ENCODE measurements at regions not wholly inside any gene's neighbourhood (a gene's known extent, or its start where the extent isn't known, plus 50 kb on each side); places are given as distances from the start of the nearest gene placed in this dataset.
"Not testable (repeated sequence)": the region's sequence is repeated elsewhere in the genome, so short reads cannot be mapped to it uniquely, and the experiment has no call there.

GRCh38 chr2:130283341-130283869, 59.3 kb upstream of the IMP4 start:
- TF ChIP-seq CTCF (IDR thresholded peaks at IDR 0.05; ENCODE audit: control extremely low read depth in 1 of 3, insufficient read depth in 1 of 3, low read depth in 1 of 3, low read length in 3 of 3); CHD2 (IDR thresholded peaks at IDR 0.05; ENCODE audit: low read length); SIRT6 (IDR thresholded peaks at IDR 0.05; ENCODE audit: low read length); CEBPB (IDR thresholded peaks at IDR 0.05; ENCODE audit: low read depth, low read length); MAX (IDR thresholded peaks at IDR 0.05); MAFK (IDR thresholded peaks at IDR 0.05; ENCODE audit: low read depth, low read length); TAF7 (optimal IDR thresholded peaks at IDR 0.05; ENCODE audit: borderline replicate concordance, low read depth, low read length); ATF3 (IDR thresholded peaks at IDR 0.05; ENCODE audit: insufficient read depth, low read depth, low read length); EP300 (IDR thresholded peaks at IDR 0.05; ENCODE audit: borderline replicate concordance in 1 of 2, low read depth in 2 of 2, low read length in 2 of 2): not testable (repeated sequence)

Data from H1 (cell line).